Globus pallidus (tissue), 1 donor: ENCODE measurements at regions not wholly inside any gene's neighbourhood (a gene's known extent, or its start where the extent isn't known, plus 50 kb on each side); places are given as distances from the start of the nearest gene placed in this dataset.

Experiments
- DNase-seq: peaks from one replicate; pipeline ENCODE4 v3.0.0-alpha.2; 2015; ENCODE audit warnings: low spot score

DNA sequence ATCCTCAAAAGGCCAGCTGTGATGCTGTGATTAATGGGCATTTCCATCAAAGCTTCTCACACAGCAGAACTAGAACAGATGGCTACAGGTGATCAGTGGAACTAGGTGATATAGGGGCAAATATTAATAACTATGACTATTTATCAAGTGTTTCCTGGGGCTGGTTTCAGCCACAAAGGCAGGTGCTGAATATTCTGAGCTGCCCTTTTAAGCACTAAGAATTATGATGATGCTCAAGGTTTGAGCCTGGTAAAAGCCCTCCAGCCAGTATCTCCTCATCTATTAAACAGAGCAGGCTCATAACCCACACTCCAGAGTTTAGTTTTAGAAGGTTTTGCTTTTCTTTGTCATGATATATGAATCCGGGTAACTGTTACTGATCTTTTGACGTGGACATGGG lies 129.5 kb upstream of the ACP3 start:
- no peak for DNase-seq

DNA sequence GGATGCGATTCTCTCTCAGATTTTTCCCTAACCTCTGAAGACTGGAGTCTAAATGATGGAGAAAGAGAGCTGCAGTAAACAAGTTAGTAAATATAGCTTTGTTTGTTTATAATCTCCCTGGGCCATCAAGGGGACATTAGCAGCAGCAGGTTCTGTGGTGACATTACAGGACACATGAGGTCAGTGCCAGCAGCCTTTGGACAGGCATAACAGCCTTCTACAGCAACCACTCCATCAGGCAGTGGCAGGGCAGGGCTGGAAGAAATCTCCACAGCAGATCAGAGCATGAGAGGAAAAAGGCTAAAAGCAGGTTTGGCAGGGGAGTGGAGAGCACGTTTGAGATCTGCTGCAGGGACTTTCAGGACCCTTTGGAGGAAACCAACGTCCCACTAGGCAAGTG lies 127.6 kb upstream of the ACP3 start:
- no peak for DNase-seq

DNA sequence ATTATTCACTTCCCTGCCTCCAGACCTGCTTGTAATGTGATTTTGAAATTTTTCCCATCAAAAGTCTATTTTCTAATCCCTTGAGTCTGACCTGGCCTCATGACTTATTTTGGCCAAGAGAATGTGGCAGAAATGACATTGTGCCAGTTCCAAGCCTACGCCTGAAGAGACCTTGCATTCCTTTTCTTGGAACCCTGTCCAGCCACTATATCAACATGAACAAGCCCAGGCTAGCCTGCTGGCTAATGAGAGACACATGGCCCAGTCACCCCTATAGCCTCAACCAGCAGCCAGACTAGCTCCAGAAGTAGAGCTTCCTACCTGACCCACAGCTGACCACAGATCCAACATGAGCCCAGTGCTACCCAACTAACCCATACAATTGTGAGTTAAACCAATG lies 121.1 kb upstream of the ACP3 start:
- no peak for DNase-seq

DNA sequence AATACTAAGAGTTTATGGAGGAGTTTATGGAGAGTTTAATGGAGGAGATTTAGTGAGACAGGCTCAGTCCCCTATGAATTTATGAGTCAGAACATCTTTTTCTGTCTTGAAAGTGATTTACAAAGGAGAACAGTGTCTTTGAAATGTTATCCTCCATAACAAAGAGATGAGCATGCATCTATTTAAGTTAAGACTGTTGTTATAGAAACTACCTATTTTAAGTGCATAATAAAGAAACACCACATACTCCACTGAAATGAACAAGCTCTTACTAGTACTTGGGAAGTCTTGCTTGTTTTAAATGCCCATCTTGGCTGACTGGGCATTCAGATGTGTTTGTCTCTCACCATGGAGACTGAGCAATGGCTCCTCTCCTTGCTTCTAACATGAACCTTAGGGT lies 118.7 kb upstream of the ACP3 start:
- no peak for DNase-seq

DNA sequence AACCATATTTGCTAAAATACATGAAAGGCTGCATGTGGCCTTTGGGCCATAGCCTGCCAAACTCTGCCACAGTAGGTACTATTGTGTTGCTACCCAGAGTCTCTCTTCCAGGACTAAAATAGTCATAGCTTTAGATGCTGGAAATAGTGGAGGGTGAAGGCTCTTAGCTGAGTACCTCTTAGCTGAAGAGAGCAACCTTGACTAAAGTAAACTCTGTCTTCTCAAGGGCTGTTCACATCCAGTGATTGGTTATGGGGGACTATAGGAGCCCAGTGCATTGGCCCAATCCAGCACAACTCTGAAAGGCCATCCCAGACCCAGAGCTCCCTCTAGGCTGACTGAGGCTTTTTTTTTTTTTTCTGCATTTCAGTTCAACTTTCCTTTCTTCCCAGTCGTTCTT lies 117.8 kb upstream of the ACP3 start:
- DNase-seq = no peak

DNA sequence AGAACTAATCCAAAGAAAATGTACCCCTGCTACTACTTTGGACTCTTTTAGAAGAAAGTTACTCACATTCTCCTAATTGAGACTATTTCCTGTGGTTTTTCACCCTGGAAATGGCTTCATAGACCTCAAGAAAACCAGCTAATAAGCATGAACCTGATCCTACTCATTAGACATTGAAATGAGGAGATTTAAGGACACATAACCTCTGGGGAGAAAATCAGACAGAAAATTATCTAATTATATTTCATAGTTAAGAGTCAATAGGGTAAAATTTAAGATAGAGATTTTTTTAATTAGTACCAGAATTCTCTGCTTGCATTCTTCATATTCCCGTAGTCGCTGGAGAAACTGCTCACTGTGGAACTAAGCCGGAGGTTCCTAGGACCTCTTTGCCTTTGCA lies 114.6 kb upstream of the ACP3 start:
- DNase-seq = no peak

DNA sequence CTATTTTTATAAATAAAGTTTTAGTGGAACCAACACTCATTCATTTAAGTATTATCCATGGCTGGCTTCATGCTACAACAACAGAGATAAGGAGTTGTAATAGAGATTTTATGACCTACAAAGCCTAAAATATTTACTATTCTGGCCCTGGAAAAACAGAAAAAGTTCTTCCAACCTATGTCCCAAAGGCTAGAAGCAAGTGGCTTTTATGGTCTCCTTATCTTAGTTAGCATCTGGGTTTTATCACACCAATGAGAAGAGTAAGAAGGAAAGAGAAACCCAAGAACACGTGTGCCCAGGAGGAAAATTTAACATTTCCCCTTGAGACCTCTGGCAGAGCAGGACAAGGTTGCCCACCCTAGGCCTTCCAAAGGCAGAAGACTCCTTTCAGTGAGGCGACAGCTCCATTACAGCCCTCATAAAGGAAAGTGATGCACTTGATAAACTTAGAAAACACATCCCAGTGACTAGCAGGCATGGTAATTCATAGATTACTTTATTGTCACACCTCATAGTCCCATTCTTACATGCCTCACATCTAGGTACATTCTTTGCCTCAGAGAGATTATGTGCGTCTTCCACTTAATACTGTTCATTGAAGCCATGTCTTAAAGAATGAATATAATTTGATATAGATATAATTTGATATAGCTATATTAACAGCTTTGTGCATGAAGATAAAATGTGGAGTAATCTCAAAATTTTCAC lies 113.2 kb upstream of the ACP3 start:
- DNase-seq = no peak

DNA sequence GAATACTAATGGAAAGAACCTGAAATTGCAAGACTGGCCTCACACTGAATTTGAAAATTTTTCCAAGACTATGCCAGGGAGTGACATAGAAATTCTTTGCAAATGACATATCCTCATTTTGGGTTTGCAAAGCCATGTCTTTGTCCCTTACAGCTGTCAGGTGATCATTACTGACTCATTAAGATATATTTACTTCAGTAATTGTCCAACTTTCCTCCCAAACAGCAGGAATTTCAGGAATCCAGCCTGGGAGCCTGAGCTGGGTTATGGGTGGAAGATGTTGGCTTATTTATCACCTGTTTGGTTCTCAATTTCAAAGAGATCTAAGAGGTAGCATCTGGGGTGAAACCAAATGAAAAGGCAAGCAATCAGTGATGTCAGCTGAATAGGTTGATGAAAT lies 111.6 kb upstream of the ACP3 start:
- no peak for DNase-seq

DNA sequence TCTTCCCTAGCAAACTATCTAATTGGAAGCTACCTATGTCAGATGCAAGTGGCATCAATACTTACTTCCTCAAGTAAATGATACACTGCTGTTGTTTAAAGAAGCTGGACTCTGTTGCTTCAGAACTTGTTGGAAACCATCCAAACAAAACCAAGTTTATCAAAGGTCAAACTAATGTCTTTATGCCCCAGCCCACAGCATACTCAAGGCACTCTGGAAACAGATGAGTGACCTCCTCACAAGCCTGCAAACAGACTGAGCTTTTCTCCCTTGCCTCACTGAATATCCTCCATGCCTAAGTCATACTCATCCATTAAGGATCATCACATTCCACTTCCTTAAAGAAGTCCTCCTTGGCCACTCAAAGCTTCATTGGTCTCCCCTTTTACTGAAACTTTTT lies 107.4 kb upstream of the ACP3 start:
- no peak for DNase-seq

DNA sequence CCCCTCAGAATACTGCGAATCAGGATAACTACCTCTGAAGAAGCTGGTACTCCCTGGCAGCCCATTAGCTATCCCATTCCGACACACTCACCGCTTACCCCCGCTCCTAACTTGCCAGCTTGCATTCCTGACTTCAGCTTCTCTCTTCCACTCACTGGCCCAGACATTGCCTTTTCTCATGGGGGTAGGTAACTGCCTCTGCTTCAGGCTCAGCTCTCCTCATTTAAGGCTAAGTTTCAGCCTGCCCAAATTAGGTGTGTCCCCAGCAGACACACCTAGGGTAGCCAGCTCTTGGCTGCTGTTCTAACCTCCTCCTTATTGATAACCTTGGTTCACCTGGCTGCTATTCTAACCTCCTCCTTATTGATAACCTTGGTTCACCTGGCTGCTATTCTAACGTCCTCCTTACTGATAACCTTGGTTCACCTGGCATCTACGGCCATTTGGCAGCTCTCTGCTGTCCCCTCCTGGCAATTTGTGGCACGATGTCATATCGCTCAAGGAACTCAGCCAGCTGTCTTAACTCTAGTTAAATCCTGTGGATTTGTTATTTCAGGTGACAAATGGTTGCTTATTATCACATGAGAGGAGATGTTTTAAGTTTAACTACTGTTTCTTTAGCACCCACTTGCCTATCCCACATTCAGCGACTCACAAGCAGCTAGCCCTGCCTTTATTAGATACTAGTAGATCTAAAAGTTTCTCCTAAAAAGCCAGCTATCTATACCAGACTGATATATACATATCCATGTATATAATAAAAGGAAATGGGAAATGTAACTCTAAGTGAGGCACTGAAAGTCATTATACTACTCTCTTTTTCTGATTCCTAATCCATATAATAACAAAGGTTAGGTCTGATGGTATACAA lies 106.5 kb upstream of the ACP3 start:
- no peak for DNase-seq

DNA sequence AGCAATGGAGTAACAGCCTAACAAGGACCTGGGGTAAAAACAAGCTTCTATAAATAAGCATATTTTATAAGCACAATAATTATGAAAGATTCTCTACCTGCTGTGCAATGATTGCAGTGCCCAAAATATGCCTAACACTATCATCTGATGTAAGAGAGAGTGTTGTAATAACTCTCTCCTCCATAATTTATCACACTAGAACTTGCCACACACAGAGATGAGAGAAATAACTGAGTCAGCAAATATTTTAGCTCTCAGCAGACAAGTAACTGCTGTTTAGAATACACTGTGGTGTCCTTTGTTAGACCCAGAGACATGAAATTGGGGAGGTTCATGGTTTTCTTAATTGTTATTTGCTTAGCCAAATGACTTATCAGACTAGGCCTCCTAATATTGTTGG lies 105.3 kb upstream of the ACP3 start:
- no peak for DNase-seq

DNA sequence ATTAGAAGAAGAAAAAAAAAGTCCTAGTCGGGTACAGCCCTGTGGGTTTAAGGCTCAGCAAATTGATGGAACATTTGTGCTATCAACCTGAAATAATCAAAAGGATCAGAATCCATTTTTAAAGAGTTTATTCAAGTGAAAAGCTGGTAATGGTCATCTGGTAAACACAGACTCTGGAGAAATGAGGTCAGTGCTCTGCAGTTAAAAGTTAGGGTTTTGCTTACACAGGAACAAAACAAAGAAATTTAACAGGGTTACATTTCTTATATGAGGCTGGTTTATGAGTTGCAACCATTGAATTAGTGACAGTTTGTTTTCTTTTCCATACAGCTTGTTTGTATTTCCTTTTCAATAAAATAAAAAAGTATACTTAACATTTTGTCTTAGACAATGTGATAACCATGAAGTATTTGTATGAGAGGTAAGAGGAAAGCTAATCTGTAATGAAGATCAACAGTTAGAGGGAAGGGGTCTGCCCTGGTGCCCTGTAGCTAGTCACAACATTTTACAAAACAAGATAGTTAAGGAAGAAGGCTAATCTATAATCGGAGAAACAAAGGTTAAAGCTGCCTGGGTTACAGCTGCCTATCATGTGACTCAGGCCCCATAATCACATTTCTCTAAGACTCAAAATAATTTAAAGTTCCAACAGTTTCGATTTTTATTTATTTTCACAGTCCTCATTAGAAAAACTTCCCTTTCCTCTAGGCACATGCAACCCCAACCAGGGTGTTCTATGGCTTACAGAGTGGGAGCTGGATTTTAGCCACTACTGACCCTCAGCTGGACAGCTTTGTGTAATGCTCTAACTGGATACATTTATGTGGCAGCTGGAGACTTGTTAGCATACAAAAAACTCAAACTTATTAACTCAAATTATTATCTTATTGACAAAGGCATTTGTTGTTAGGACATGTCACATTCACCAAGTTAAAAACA lies 98.1 kb upstream of the ACP3 start:
- DNase-seq = no peak

DNA sequence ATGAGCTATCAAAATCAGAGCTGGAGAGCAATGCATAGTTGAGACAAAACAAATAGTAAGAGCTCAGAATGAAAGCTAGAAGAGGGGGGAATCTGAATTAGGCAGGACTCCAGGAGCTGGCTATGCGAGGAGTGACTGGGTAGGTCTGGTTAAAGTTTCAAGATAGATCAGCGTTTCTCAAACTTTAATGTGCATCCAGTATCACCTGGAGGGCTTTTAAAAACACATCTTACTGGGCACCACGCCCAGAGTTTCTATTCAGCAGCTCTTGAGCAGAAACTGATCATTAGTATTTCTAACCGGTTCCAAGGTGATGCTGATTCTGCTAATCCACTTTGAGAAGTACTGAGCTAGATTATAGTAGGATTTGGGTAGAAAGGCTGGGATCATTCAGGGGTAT lies 96.2 kb upstream of the ACP3 start:
- no peak for DNase-seq

DNA sequence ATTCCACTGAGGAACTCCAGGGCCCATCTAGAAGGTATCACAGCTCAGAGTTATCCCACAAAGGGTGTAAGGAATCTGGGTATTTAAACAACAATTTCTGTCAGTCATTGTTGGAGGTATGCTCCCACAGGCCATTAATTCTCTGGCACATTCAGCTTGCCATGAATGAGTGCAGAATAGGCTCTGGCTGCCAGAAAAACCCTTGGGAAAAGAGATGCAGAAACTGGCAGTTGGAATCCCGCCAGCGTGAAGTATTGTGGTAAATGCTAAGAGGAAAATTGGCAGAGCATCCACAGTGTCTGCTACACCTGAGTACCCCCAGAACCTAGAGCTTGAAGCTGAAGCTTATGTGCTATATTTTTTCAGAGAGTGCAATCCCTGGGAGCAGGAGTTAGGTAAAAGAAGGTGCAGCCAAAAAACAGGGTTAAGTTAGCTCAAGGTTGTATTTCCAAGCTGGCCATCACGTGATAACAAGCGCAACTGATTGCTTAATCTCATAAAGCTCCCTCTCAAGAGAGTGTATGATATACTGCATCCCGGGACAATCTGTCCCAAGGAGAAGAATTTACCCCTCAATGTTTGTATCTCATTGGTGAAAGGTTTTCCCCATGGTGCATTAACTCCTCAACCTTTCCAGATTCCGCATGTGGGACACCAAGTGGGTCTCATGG lies 94.2 kb upstream of the ACP3 start:
- no peak for DNase-seq

DNA sequence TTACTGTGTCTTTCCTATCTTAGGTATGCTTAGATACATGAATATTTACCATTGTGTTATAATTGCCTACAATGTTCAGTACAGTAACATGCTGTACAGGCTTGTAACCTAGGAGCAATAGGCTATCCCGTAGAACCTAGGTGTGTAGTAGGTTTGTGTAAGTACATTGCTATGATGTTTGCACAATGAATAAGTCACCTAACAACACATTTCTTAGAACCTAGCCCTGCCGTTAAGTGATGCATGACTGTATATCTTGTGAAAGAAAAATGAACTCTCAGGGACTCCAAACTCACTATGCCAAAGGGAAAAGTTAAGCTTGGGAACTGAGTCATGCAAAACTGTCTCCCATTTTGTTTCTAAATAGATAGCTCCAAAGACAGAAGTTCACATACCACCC lies 91.5 kb upstream of the ACP3 start:
- no peak for DNase-seq

DNA sequence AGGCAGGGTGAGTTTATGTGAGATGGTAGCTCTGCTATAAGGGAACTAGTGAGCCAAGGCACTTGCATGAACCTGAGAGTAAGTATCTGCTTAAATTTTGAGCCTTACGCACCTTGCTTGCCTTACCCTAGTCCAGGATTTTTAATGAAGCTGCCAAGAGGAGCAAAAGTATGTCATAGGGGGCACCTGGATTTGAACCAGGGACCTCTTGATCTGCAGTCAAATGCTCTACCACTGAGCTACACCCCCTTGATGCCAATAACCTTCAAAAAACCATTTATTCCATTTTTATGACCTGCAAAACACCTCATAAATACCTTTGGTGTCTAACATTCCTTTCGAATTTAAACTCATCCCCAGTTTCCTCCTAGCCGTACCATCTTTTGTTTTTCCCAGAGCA lies 88.3 kb upstream of the ACP3 start:
- no peak for DNase-seq

DNA sequence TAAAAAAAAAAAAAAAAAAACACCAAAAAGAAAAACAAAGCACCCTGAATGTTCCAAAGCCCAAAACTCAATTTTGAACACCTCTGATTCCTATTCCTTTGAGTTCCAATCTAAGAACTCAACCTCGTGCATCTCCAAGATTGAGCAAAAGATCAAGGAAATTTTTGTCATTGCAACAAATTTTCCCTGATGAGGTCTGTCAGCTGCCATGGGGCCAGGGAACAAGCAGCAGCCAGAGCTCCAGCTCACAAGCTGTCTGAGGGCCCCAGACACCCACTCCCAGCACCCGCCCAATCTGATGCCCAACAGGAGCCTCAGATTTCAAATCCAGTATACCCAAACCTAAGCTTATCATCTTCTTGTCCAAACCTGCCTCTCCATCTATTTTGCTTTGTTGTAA lies 87.6 kb upstream of the ACP3 start:
- DNase-seq = no peak

DNA sequence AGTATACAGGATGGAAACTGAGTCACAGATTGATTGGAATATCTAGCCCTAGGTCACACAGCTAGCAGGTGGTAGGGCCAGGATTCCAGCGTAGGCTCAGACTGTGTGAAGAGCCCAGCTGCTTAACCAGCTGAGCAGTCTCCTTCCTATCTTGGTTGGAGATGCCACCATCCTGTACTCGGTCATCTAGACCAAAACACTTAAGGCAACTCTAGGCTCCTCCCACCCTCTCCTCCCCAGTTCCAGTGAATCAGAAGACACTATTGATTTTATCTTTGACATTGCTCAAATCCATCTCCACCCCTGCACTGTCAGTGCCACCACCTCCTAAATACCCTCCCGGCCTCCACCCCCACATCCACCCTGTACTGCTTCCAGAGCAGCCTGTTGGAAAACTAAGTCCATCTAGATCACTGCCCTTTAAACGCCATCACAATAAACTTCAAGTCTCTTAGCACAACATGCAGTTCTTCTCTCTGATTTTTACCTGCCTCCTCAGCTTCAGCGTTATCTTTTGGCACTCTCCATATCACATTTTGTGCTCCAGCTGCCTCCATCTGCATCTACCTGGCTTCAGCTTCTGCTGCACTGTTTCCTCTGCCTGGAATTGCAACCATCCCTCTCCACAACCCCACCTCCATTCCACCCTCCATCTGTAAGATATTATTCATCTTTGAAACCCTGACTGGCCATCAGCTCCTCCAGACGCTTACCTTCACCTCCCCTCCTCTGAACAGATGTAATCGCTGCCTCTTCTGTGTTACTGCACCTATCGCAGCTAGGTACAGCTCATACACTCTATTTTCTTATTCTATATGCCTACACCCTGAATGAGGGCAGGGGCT lies 86.8 kb upstream of the ACP3 start:
- DNase-seq = no peak

DNA sequence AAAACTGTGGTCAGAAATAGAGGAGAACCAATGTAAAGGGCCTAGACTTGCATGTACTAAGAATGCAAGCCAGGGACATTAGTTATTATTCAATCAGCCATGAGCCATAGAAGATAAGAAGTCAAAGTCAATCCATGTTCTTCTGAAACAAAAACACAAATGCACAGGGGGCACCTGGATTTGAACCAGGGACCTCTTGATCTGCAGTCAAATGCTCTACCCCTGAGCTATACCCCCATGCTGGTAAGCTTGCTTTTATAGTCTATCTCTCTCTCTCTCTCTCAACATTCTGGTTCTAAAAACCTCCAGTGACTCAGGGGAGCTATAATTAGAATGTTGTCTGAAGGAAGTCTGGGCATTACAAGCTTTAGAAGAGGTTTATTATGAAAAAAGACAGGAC lies 85.6 kb upstream of the ACP3 start:
- no peak for DNase-seq

DNA sequence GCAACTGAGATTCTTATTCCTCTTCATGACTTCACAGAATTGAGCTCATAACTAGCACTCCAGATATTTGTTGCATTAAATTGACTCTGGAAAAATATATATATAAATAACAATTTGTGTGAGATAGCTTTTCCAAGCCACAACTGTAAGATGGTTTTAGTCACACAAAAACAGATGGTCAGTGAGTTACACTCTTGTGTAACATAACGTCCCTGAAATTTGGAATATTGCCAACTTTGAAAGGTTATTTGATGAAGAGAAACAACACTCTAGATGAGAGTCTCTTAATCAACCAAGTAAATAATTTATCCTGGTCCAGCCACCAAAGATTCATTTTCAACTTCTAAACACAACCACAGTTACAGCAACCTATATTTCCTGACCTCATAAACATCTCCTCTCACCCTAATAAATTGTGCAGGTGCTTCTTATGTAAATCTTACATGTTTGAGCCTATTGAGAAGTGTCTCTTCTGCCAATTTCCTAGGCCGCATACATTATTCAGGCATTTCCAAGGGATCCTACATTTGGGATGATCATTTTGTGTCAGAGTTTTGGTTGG lies 84.9 kb upstream of the ACP3 start:
- DNase-seq = no peak
